ENCODE measurements at regions not wholly inside any gene's neighbourhood (a gene's known extent, or its start where the extent isn't known, plus 50 kb on each side); places are given as distances from the start of the nearest gene placed in this dataset.

DNA sequence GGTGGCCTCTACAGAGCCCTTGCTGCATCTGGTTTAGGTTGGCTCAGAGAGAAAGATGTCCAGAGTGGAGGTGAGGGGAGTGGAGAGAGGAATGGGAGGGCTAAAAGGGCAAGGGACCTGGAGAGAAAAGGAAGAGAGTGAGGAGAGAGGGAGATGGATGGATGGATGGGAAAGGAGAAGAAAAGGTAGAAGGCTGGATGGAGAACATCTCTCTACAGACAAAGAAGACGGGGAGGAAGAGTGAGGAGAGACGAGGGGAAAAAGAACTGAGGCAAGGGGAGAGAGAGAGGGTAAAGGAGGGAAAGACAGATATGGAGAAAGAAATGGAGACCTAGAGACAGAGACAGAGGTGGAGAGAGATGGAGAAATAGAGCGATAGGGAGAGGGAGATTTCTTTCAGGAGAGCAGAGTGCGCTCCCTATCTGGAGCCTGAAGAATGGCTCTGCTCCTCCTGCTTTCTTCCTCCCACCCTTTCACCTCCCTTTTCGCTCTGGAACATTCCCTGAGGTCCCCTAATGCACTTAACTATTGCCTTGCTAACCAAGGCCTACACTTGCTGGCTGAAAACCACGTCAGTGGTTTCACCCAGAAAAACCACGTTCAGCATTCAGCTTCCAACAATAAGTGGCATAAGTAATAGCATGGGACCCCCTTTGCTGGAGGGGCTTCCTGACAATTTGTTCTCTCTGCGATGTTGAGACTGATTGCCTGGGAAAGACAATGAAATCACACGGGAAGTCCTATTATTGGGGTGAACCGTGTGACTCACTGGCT lies 286.3 kb downstream of the CDH26 start:
- Histone ChIP-seq H3K4me1 (ENCODE audit: control insufficient read depth, insufficient read depth, low read length) (no peaks in the 10 kb centered on the region), H3K9ac (ENCODE audit: extremely low read depth, low read length, poor library complexity, severe bottlenecking) (no peak overlapping the region), H3K9me3 (ENCODE audit: control insufficient read depth, low read length) (no peaks in the 10 kb centered on the region), H3K27ac (ENCODE audit: low read depth, low read length) (no peak overlapping the region), H3K4me3 (ENCODE audit: low read length) (no peak overlapping the region), H3K36me3 (ENCODE audit: control insufficient read depth, insufficient read depth, low read length) (no peaks in the 10 kb centered on the region), H3K27me3 (ENCODE audit: control insufficient read depth, insufficient read depth, low read length, poor library complexity, severe bottlenecking) (no peaks in the 10 kb centered on the region)
- H3K4me3 Mint-ChIP-seq = no peak overlapping the region
- 89 to 98% methylated on average over 7 to 10 of the region's 10 CpGs for WGBS, 2 experiments (ENCODE audit: insufficient coverage in 1 of 2, insufficient read length in 1 of 2)
- TF ChIP-seq, protein P1, sequence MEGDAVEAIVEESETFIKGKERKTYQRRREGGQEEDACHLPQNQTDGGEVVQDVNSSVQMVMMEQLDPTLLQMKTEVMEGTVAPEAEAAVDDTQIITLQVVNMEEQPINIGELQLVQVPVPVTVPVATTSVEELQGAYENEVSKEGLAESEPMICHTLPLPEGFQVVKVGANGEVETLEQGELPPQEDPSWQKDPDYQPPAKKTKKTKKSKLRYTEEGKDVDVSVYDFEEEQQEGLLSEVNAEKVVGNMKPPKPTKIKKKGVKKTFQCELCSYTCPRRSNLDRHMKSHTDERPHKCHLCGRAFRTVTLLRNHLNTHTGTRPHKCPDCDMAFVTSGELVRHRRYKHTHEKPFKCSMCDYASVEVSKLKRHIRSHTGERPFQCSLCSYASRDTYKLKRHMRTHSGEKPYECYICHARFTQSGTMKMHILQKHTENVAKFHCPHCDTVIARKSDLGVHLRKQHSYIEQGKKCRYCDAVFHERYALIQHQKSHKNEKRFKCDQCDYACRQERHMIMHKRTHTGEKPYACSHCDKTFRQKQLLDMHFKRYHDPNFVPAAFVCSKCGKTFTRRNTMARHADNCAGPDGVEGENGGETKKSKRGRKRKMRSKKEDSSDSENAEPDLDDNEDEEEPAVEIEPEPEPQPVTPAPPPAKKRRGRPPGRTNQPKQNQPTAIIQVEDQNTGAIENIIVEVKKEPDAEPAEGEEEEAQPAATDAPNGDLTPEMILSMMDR (conservative IDR thresholded peaks at IDR 0.05) = no peak
- H3K27me3 Mint-ChIP-seq (ENCODE audit: insufficient read depth) = peaks cover 16% of the 10 kb centered on the region
- DNase-seq = no peak
- H3K9me3 Mint-ChIP-seq = no peaks in the 10 kb centered on the region
- H3K27ac Mint-ChIP-seq = no peak overlapping the region
- H3K36me3 Mint-ChIP-seq (ENCODE audit: low read depth) = no peaks in the 10 kb centered on the region
- H3K4me1 Mint-ChIP-seq = no peaks in the 10 kb centered on the region

DNA sequence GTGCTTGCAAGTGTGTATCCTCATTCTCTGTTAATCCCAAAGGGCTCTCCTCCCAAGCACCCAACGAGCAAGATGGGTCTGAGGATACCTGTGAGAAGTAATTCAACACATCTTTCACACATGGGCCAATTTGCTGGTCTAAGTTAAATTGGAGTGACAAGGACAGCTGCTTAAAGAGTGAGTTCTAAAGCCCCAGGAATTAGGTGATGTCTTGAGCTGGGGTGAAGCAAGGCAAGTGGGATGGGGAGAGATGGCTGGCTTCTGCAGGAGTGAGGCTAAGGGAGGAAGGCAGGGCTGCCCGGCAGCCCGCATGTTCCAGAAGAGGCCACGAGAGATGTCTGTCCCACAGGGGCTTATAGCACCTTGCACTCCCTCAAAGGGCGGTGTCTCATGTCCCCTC lies 288.5 kb downstream of the CDH26 start:
- no peak overlapping the region for H3K4me3 Mint-ChIP-seq

DNA sequence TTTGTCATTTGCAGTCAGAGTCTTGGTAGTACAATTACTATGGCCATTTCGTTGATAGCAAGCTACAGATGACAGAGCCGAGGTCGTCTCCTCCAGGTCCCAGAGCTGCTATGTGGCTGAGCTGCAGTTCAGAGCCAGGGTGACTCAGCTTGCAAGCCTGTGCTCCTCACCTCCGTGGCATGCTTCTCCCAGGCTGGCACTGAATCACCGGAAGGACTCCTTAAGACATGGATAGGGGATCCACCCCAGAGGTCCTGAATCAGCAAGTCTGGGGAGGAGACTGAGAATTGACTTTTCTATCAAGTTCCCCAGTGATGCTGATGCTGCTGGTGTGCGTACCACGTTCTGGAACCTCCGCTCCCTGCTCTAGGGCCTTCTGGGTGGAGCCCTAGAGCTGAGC lies 291.2 kb downstream of the CDH26 start:
- no peaks in the 10 kb centered on the region for H3K27me3 ChIP-seq (ENCODE audit: control insufficient read depth, insufficient read depth, low read length, poor library complexity, severe bottlenecking)
- H3K36me3 ChIP-seq (ENCODE audit: control insufficient read depth, insufficient read depth, low read length) = no peaks in the 10 kb centered on the region
- no peak overlapping the region for H3K4me3 ChIP-seq (ENCODE audit: low read length)
- H3K4me1 ChIP-seq (ENCODE audit: control insufficient read depth, insufficient read depth, low read length) = no peaks in the 10 kb centered on the region
- DNase-seq = no peak
- Mint-ChIP-seq H3K27ac (peak overlapping the region; percentile 58), H3K27me3 (ENCODE audit: insufficient read depth) (peaks cover 29% of the 10 kb centered on the region), H3K4me1 (no peaks in the 10 kb centered on the region), H3K4me3 (no peak overlapping the region), H3K36me3 (ENCODE audit: low read depth) (no peaks in the 10 kb centered on the region), H3K9me3 (no peaks in the 10 kb centered on the region)
- no peaks in the 10 kb centered on the region for H3K9me3 ChIP-seq (ENCODE audit: control insufficient read depth, low read length)
- H3K9ac ChIP-seq (ENCODE audit: extremely low read depth, low read length, poor library complexity, severe bottlenecking) = no peak overlapping the region
- TF ChIP-seq, protein P1 (conservative IDR thresholded peaks at IDR 0.05) = no peak
- H3K27ac ChIP-seq (ENCODE audit: low read depth, low read length) = no peak overlapping the region
- 78 to 80% methylated on average over 6 to 8 of the region's 8 CpGs for WGBS, 2 experiments (ENCODE audit: insufficient coverage in 1 of 2, insufficient read length in 1 of 2)

More for the DNA sequence above, 288.5 kb downstream of the CDH26 start:
- H3K36me3 ChIP-seq (ENCODE audit: control insufficient read depth, insufficient read depth, low read length) = no peaks in the 10 kb centered on the region
- no peak for DNase-seq
- H3K9me3 Mint-ChIP-seq = no peaks in the 10 kb centered on the region
- H3K9me3 ChIP-seq (ENCODE audit: control insufficient read depth, low read length) = no peaks in the 10 kb centered on the region
- H3K27ac ChIP-seq (ENCODE audit: low read depth, low read length) = no peak overlapping the region
- no peak overlapping the region for H3K27ac Mint-ChIP-seq
- H3K9ac ChIP-seq (ENCODE audit: extremely low read depth, low read length, poor library complexity, severe bottlenecking) = no peak overlapping the region
- 95% methylated on average over 5 of the region's 5 CpGs; no CpG with 5 or more reads in 1 of the 2 experiments for WGBS, 2 experiments (ENCODE audit: insufficient coverage in 1 of 2, insufficient read length in 1 of 2)
- H3K36me3 Mint-ChIP-seq (ENCODE audit: low read depth) = no peaks in the 10 kb centered on the region
- no peaks in the 10 kb centered on the region for H3K27me3 ChIP-seq (ENCODE audit: control insufficient read depth, insufficient read depth, low read length, poor library complexity, severe bottlenecking)
- H3K4me3 ChIP-seq (ENCODE audit: low read length) = no peak overlapping the region
- no peaks in the 10 kb centered on the region for H3K4me1 Mint-ChIP-seq
- peaks cover 21% of the 10 kb centered on the region for H3K27me3 Mint-ChIP-seq (ENCODE audit: insufficient read depth)
- no peaks in the 10 kb centered on the region for H3K4me1 ChIP-seq (ENCODE audit: control insufficient read depth, insufficient read depth, low read length)
- TF ChIP-seq, protein P1 (conservative IDR thresholded peaks at IDR 0.05) = no peak

Data from endodermal cell (in vitro differentiated cells).